ENCODE measurements at regions not wholly inside any gene's neighbourhood (a gene's known extent, or its start where the extent isn't known, plus 50 kb on each side); places are given as distances from the start of the nearest gene placed in this dataset.

GRCh38 chr14:99039331-99040041 lies 232.5 kb downstream of the BCL11B start:
- DNase-seq, result no peak

- DNase-seq, result no peak
These were observed 231.9 kb downstream of the BCL11B start for GRCh38 chr14:99040052-99040451.

- DNase-seq, result no peak
These were observed 231.3 kb downstream of the BCL11B start for GRCh38 chr14:99040711-99041110.

GRCh38 chr14:99041141-99041819 lies 230.7 kb downstream of the BCL11B start:
- no peak for DNase-seq

GRCh38 chr14:99041820-99042174 lies 230.2 kb downstream of the BCL11B start:
- DNase-seq, result no peak

- no peak for DNase-seq
These were observed 229.4 kb downstream of the BCL11B start for GRCh38 chr14:99042381-99043266.

- DNase-seq, result no peak
These were observed 228.8 kb downstream of the BCL11B start for GRCh38 chr14:99043267-99043615.

- no peak for DNase-seq
These were observed 228.2 kb downstream of the BCL11B start for GRCh38 chr14:99043756-99044155.

GRCh38 chr14:99047441-99048031 lies 224.5 kb downstream of the BCL11B start:
- DNase-seq, result no peak

- DNase-seq, result no peak
These were observed 221.7 kb downstream of the BCL11B start for GRCh38 chr14:99050309-99050708.

GRCh38 chr14:99052467-99052866 lies 219.5 kb downstream of the BCL11B start:
- DNase-seq, result no peak

GRCh38 chr14:99055019-99055418 lies 217.0 kb downstream of the BCL11B start:
- no peak for DNase-seq

- DNase-seq, result no peak
These were observed 216.2 kb downstream of the BCL11B start for GRCh38 chr14:99055816-99056215.

GRCh38 chr14:99057576-99058083 lies 214.4 kb downstream of the BCL11B start:
- no peak for DNase-seq

GRCh38 chr14:99058542-99058941 lies 213.5 kb downstream of the BCL11B start:
- DNase-seq, result no peak

GRCh38 chr14:99062216-99062615 lies 209.8 kb downstream of the BCL11B start:
- no peak for DNase-seq

- DNase-seq, result no peak
These were observed 209.1 kb downstream of the BCL11B start for GRCh38 chr14:99062772-99063418.

GRCh38 chr14:99063620-99064225 lies 208.3 kb downstream of the BCL11B start:
- DNase-seq, result no peak

- DNase-seq, result no peak
These were observed 207.6 kb downstream of the BCL11B start for GRCh38 chr14:99064262-99064954.

GRCh38 chr14:99065551-99065950 lies 206.4 kb downstream of the BCL11B start:
- DNase-seq, result no peak

GRCh38 chr14:99066378-99066777 lies 205.6 kb downstream of the BCL11B start:
- DNase-seq, result no peak
